Inflammatory macrophage (primary cell): ENCODE measurements at regions not wholly inside any gene's neighbourhood (a gene's known extent, or its start where the extent isn't known, plus 50 kb on each side); places are given as distances from the start of the nearest gene placed in this dataset.
"Not testable (repeated sequence)": the region's sequence is repeated elsewhere in the genome, so short reads cannot be mapped to it uniquely, and the experiment has no call there.

Experiments used
- DNase-seq, 2 donors: peaks; one replicate each; pipeline ENCODE4 v3.0.0-alpha.2; 2020 to 2022

DNA sequence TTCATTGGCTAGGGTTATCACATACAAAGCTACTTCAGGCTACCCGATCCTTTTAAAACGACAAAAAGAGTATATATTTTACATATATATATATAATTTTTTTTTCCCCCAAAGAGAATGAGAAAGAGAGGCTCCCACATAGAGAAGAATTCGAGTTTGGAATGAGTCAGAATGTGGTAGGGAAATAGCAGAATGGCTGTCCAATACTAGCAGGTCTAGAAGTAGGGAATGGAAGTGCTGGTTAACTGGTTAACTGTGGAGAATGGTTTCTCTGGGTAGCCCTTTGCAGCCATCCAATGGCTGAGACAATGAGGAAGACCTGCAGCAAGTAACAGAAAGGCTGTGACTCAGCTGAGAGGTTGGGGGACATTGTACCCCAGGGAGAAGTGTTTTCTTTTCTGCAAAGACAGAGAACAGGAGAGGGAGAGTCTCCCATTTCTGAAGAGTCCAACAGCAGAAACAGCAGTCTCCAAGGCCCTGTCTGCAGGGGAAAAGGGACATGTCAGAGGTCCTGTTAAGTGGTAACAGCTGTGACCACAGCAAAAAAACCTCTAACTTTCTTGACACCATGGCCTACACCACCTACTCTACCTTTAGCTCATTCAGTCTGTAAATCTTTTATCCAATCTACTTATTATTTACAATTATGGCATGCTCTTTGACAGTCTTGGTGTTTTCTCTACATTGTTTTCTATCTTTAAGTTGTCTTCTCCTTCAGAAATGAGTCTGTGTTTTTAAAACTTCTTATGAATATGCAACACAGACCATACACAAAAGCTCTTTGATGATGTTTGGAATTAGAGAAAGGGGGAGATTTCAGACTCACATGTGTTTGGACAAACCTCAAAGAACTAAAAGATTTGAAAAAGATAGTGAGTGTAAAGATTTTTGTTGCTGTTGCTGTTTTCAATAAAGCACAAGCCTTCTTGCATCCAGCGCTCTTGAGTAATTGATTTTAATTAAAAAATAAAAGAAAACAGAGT, 116.1 kb upstream of the SLC7A14 start:
- no peak for DNase-seq

DNA sequence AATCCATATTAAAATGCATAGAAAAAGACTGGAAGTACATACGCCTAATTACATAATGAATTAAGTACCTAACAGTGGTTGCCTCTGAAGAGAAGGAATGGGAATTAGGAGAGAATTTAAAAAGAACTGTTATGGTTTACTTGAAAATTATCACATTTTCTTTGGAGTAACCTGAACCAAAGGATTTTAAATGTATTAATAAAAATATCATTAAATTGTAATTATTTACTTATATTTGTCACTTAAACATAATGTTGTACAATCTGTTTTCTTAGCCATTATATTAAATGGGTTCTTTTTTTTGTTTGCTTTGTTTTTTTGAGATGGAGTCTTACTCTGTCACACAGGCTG, 114.2 kb upstream of the SLC7A14 start:
- DNase-seq, result no peak

DNA sequence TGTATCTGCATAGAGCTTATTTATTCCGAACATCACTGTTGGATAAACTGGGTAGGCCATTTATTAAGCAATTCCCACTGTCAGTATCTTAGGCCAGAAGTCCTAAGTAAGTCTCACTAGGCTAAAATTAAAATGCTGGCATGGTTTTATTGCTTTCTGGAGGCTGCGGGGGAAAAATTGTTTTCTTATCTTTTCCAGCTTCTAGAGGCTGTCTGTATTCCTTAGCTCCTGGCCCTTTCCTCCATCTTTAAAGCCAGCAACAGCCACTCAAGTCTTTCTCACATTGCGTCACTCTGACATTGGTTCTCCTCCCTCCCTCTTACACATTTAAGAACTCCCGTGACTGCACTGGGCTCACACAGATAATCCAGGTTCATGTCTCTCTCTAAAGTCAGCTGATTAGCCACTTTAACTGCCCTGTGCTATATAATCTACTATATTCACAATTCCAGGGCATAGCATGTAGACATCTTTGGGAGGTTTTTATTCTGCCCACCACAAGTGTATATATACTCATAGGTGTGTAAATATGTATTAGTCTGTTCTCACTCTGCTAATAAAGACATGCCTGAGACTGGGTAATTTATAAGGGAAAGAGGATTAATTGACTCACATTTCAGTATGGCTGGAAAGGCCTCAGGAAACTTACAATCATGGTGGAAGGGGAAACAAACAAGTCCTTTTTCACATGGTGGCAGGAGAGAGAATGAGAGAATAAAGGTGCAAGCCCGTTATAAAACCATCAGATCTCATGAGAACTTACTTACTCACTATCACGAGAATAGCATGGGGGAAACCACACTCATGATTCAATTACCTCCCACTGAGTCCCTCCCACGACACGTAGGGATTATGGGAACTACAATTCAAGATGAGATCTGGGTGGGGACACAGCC, 113.5 kb upstream of the SLC7A14 start:
- peak in 1 of 2 donors; percentile 30 for DNase-seq

DNA sequence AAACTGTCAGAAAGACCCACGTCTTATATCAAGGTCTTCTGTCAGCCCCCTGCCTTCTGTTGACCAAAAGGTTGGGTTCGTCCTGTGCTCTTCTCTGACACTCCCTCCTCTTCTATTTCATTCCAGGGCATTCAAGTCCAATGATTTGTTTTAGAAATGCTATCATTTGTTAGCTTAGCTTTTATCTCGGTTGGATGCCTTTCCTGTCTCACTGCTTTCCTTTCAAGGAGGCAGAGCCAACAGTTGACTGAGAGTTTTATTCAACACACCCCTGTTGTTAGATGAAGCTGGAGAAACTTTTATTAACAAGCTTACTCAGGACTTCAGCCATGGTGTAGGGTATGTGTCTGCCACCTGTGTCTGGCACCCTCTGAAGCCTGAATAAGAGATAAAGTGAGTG, 112.0 kb upstream of the SLC7A14 start:
- no peak for DNase-seq

DNA sequence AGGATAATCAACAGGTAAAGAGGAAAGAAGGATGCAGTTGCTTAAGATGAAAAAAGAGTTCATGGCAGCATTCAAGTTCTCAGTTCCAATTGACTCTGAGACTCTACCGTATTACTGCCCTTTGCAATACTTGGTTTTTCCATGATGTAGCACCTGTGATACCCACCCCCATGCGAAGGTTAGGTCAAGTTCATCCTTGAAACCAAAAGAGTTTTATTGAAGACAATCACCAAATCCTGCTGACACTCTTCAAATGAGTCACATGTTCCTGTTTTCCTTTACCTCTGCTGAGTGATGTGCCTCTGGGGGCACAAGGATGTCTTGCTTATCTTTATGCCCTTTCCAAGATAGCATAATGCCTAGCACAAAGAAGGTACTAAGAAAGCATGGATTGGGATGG, 111.3 kb upstream of the SLC7A14 start:
- no peak for DNase-seq

DNA sequence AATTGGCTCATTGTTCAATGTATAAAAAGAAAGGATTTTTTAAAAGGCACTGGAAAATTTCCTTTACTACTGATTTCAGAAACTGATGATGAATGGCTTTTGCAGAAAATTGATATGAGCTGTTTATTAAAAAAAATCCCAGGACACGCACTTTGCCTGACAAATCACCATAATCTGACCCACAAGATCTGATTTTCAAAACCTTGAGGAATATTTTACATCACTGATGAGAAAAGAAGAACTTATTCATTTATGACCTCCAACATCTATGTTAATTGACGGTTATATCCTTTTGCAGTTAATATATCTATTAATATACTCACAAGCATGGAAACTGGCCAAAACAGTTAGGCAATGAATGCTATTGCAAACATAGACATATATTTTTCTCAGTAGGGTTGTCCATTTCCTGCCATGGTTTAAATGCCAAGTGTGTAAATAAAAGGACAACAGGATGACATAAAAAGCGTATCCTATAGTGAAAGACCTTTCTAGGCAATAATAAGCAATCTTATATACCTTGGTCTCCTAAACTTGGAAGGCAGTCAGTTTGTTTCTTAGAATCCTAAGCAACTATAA, 109.7 kb upstream of the SLC7A14 start:
- DNase-seq, result no peak

DNA sequence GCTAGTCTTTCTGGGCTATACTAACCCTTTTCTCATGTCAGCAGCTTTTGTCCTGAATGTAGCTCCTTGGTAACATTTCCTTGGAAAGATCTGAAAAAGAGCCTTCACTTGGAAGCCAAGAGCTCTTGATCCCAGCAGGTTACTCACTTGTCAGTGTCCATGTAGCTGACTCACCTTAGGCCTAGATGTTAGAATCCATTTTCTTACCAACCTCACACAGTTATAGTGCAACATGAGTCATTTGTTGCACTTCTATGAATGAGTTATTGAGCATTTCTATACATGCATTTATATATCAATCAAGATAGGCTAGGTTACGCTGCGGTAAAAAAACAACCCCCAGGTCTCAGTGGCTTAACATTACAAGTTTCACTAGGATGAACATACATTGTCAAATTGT, 106.8 kb upstream of the SLC7A14 start:
- DNase-seq, result no peak

DNA sequence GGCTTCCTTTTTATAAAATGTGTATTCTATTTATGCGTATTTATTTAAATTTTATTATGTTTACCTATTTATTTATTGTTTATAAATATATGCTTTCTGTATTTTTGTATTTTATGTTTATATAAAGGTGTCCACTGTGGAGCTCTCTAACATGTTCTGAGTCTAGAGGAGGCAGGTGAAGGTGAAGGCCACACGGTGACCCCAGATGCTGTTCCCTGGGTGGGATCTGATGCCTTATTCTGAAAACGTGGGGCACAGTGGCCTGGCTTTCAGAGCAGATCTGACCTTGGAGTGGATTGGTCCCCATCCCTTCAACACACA, 104.7 kb upstream of the SLC7A14 start:
- no peak for DNase-seq

DNA sequence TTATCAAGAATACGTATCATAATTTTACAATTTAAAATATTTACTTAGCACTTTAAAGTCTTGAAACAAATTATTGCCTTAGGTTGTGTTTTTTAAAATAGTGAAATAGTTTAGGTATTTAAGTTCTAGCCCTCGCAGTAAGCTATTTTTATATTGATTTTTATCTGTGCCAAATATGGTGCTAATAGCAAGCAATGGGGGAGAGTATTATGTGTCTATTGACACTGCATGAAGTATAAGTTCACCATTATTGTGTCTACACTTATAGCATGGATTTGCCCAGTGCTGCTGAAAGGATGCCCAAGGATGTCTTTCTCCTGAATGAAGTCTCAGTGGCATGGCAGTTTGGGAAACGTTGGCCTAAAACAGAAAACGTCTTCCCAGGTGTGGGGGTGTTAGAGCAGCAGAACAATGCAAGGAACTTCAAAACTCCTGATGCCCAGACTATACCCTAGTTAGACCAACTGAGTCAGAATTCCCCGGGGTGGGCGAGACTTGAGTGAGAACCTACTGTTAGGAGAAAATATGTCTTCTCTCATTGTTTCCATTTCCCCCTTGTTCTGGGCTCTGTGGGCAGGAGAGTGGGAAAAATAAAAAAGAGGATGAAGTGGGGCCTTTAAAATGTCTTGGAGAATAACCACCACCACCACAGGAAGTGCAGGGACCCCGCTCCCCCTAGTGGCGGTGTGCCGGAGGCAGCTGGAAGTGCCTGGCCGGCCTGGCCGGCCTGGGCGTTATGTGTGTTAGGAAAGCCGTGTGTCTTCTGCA, 104.2 kb upstream of the SLC7A14 start:
- DNase-seq, result peak; percentile 22 to 40

DNA sequence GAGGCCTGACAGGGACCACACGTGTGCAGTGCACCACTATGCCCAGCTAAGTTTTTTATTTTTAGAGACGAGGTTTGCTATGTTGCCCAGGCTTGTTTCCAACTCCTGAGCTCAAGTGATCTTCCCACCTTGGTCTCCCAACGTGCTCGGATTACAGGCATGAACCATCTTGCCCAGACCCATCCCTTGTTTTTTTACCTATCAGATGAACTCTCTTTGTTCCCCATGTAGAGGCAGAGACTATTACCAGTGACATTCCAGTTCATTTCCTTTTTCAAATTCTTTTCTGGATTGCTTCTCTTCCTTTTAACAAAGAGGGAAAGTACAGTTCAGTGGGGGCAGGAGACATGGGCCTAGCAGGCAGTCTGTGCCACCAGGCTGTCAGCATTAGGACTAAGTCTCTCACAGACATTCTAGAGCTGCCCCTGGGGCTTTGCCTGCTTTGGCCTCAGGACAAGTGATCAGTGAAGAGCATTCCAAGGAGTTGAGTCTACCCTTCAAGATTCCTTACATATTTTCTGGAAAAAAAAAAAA, 103.5 kb upstream of the SLC7A14 start:
- no peak for DNase-seq

DNA sequence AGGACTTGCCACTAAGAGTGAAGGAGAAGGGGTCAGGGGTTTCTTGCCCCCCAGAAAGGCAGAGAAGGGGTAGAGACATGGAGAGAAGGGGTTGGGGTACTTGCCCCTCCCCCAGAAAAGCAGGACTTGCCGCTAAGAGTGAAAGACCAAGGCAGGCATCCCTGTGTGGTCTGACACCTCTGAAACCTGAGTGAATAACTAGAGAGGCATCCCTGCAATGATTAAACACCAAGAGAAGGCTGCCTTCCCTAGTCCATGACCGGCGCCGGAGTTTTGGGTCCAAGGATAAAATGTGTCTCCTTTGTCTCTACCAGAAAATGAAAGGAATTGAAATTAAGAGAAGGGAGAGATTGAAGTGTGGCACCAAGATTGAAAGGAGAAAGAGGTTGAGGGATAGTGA, 102.3 kb upstream of the SLC7A14 start:
- not testable (repeated sequence) for DNase-seq

DNA sequence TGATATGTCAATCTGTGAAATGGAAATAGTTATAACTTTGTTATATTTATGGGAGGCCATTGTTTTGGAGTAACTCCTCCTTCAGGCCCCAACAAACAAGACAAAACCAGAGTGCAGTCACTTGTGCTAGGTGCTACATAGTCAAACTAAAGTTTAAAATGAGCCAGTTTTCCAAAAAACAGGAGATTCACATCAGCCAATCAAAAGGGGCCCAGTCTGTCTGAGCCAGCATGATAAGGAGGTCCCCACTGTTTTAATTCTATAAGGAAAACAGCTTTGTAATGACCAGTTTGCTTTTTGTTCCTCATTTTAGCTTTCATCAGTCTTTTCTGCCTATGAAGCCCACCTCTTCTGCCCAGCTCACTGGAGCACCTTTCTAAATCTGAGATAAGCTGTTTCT, 94.7 kb upstream of the SLC7A14 start:
- DNase-seq, result no peak

DNA sequence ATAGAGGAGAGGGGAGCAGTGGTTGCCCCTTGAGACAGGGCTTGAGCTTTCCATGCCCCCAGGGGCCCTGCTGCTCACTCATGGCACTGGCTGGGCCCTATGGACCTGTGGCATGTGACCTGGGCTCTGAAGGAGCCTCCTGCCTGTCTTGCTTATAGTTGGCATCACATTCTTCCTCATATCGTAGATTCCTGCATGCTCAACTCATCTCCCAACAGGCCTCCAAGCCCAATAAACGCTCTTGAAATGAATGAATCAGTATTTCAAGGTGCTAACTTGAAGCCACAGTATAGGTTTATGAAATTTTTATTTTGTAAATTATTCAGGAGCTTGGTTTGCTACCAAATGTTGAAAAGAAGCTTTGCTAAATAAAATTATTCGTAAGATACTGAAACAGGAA, 93.3 kb upstream of the SLC7A14 start:
- DNase-seq, result no peak

DNA sequence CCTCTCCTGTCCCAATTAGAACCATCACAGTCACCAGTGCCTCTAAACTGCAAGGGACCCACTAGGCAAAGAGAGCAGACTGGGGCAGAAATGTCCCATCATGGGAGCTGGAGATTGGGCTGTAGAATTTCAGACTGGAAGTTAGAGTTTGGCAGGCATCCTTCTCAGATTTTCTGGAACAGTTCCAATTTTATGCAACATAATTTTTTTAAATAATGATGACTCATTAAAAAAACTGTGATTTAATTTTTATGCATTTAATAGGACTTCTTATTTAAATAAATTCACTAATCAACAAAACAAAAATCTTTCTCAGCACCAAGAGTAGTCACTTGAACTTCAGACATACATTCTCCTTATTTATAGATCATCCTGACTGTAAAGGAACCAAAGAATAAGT, 84.6 kb upstream of the SLC7A14 start:
- no peak for DNase-seq

DNA sequence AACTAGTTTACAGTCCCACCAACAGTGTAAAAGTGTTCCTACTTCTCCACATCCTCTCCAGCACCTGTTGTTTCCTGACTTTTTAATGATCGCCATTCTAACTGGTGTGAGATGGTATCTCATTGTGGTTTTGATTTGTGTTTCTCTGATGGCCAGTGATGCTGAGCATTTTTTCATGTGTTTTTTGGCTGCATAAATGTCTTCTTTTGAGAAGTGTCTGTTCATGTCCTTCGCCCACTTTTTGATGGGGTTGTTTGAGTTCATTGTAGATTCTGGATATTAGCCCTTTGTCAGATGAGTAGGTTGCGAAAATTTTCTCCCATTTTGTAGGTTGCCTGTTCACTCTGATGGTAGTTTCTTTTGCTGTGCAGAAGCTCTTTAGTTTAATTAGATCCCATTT, 77.1 kb upstream of the SLC7A14 start:
- not testable (repeated sequence) for DNase-seq

DNA sequence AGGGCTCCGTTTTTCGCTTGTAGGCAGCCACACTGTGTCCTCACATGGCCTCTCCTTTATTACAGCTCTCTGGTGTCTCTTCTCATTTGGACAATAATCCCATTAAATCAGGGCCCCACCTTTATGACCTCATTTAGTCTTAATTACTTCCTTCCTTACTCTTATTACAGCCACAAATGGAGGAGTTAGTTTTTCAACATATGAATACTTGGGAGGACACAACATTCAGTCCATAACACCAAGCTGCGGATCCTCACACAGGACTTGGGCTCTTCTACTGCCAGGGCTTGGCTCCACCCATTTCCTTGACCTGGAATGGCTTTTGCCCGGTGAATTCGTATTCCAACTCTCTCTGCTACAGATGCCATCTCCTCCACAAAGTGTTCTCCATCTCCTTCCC, 74.3 kb upstream of the SLC7A14 start:
- no peak for DNase-seq

DNA sequence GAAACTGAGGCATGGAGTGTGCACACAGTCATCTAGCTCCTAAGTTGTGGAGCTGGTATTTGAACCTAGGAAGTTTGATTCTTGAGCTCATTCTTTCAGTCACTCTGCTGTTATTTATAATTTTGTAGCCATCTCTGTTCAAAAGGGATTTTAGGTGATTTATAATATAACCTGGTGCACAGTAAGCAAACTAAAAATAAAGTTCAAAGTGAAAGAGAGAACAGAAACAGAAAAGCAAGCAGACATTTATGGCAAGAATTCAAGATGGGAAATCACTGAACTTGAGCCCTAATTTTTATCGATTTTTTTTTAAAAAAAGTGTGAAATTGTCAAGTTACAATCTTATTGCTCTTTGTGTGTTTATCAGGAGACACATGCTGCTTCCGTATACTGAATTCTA, 71.4 kb upstream of the SLC7A14 start:
- no peak for DNase-seq

DNA sequence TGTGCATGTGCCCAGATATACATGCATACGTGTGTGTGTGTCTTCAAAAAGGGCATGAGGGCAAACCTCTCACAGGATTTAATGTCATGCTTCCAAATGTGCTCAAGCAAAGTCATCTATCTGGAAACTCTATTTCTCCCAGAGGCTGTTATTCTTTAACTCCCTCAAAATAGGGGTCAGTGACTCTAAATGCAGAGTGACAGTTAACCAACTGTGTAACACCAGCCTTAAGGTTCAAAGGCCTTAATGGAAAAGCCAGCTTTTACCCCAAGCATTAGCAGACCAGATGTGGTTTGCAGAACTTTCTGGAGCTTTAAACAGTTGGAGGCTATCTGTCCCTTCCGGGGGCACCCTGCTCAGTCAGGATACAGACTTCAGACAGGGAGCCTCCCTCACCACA, 70.4 kb upstream of the SLC7A14 start:
- no peak for DNase-seq

DNA sequence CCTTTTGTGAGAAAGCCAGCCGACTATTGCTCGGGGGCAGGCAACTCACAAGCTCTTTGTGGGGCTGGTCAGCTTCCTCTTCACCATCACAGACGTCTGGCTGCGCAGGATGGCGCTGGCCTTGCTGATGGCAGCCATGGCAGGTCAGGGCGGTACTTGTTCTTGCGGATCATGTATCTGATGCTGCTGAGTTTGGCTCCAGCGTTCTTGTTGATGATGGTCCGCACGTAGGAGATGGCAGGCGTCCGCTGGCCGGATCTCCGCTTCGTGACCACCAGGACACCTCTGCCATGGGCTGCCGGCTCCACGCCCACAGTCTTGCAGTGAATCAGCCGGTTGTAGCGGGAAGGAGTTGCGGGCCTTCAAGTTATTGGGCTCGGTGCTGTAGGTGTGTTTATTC, 67.9 kb upstream of the SLC7A14 start:
- DNase-seq, result no peak

DNA sequence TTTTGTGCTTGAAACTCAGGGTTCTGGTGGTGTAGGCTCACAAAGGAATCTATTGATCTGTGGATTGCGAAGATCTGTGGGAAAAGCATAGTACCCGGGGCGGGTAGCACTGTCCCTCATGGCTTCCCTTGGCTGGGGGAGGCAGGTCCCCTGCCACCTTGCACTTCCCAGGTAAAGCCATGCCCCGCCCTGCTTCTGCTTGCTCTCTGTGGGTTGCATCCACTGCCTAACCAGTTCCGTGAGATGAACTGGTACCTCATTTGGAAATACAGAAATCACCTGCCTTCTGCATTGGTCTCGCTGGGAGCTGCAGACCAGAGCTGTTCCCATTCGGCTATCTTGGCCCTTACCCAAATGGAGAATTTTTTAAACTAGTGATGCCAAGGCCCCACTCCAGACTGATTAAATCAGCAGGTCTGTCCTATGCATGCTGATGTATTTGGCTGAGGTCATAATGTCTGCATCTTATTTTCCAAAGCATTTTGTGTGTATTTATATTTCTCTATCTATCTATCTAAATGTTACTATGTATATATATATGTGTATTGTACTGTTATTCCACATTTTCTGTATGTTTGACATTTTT, 65.5 kb upstream of the SLC7A14 start:
- no peak for DNase-seq

DNA sequence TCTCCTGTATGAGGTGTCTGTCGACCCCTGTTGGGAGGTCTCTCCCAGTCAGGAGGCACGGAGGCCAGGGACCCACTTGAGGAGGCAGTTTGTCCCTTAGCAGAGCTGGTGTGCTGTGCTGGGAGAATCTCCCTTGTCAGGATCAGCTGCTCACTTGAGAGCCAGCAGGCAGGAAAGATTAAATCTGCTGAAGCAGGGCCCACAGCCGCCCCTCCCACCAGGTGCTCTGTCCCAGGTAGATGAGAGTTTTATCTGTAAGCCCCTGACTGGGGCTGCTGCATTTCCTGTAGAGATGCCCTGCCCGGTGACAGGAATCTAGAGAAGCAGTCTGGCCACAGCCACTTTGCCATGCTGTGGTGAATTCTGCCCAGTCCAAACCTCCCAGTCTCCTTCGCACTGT, 64.7 kb upstream of the SLC7A14 start:
- DNase-seq, result not testable (repeated sequence)

DNA sequence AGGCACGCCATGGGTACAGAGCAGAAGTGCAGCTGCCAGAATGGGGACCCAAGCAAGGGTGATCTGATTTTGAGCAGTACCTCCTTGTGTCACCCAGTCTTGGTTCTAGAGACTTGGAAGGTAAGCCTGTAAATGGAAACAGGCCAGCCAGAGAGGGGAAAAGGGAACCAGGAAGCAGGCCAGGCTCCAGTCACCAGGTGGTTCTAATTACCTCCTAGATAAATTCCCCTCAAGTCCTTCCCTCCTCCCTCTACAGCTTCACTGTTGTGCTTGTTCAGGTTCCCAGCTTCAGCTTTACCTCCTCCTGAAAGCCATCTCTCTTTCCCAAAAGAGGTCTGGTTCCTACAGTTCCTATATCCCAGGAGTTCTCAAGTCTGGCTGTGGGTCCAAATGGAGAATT, 58.8 kb upstream of the SLC7A14 start:
- DNase-seq, result no peak
